Duodenal mucosa (tissue), 2 donors: ENCODE measurements at regions not wholly inside any gene's neighbourhood (a gene's known extent, or its start where the extent isn't known, plus 50 kb on each side); places are given as distances from the start of the nearest gene placed in this dataset.
"Not testable (repeated sequence)": the region's sequence is repeated elsewhere in the genome, so short reads cannot be mapped to it uniquely, and the experiment has no call there.

Experiments used
- H3K27ac ChIP-seq: one replicate; pipeline ENCODE4 v1.7.0; 2013; ENCODE audit warnings: low read depth, low read length
- H3K27me3 ChIP-seq, 2 donors: one replicate each; pipeline ENCODE4 v1.7.0; 2013; ENCODE audit warnings: low read length in 2 of 2, control low read depth in 1 of 2; ENCODE audit not compliant: insufficient read depth in 2 of 2, control insufficient read depth in 1 of 2
- H3K36me3 ChIP-seq, 2 donors: one replicate each; pipeline ENCODE4 v1.7.0; 2013; ENCODE audit warnings: low read length in 2 of 2, control low read depth in 1 of 2; ENCODE audit not compliant: insufficient read depth in 2 of 2, control insufficient read depth in 1 of 2
- H3K4me1 ChIP-seq, 2 donors: one replicate each; pipeline ENCODE4 v1.7.0; 2013; ENCODE audit warnings: low read length in 2 of 2, control low read depth in 1 of 2; ENCODE audit not compliant: insufficient read depth in 2 of 2, control insufficient read depth in 1 of 2
- H3K4me3 ChIP-seq, 2 donors: one replicate each; pipeline ENCODE4 v1.7.0; 2013; ENCODE audit warnings: low read length in 2 of 2, low read depth in 1 of 2
- H3K9ac ChIP-seq, 2 donors: one replicate each; pipeline ENCODE4 v1.7.0; 2013; ENCODE audit warnings: low read length in 2 of 2, low read depth in 1 of 2
- H3K9me3 ChIP-seq, 2 donors: one replicate each; pipeline ENCODE4 v1.7.0; 2013; ENCODE audit warnings: low read length in 2 of 2, control low read depth in 1 of 2; ENCODE audit not compliant: control insufficient read depth in 1 of 2

DNA sequence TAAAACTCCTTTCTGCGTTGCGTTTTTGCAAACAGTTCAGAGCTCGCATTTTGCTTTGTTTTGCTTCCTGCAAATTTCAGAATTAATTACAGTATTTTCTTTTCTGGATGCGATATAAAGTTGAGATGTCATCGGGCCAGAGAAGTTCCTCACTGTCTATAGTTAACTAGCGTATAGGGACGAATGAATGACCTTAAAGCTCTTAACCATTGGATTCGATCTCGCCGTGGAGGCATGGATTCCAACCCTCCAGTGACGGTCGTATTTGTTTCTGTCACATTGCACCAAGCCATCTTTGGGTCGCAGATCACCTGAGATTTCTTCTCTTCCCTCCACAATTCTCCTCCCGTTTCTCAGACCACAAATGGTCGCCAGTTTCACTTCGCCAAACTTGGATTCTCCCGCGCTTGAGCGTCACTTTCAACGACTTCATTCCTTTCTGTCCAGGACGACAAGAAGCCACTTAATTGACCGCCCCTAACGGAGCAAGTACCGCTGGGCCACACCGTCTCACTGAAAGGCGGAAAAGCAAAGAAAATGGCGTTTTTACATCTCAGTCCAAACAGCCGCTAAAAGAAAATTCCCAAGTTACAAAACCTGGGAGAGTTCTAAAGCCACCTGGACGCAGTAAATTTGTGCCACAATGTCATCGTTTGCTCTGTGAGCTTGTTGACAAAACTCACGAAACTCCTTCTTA lies 85.3 kb upstream of the ZNF184 start:
- Histone ChIP-seq H3K4me1 (no peaks in the 10 kb centered on the region), H3K4me3 (no peak overlapping the region), H3K9me3 (no peaks in the 10 kb centered on the region), H3K9ac (no peak overlapping the region), H3K27ac (no peak overlapping the region), H3K27me3 (peaks cover 40 to 47% of the 10 kb centered on the region in 2 donors), H3K36me3 (no peaks in the 10 kb centered on the region)

DNA sequence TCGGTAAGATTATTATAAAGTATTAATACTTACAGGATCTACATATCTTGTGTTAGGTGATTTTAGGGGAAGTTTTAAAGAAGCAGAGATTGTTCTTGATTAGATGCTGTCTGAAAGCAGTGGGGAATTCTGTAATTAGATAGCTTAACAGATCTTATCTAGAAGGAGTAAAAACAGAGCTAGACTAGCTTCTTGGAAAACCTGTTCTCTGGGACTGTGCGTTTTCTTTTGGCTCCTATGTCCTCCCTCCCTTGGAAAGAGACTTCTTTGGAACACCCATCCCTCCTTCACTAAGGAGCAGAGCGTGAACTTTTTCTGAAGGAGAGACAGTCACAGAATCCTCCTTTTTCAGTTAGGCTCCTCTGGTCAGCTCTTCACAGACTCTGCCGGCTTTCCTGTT lies 83.5 kb upstream of the ZNF184 start:
- peaks cover 43 to 49% of the 10 kb centered on the region in 2 donors for H3K27me3 ChIP-seq
- H3K4me3 ChIP-seq = no peak overlapping the region
- H3K4me1 ChIP-seq = no peaks in the 10 kb centered on the region
- no peaks in the 10 kb centered on the region for H3K36me3 ChIP-seq
- no peak overlapping the region for H3K27ac ChIP-seq
- no peak overlapping the region for H3K9ac ChIP-seq
- H3K9me3 ChIP-seq = no peaks in the 10 kb centered on the region

DNA sequence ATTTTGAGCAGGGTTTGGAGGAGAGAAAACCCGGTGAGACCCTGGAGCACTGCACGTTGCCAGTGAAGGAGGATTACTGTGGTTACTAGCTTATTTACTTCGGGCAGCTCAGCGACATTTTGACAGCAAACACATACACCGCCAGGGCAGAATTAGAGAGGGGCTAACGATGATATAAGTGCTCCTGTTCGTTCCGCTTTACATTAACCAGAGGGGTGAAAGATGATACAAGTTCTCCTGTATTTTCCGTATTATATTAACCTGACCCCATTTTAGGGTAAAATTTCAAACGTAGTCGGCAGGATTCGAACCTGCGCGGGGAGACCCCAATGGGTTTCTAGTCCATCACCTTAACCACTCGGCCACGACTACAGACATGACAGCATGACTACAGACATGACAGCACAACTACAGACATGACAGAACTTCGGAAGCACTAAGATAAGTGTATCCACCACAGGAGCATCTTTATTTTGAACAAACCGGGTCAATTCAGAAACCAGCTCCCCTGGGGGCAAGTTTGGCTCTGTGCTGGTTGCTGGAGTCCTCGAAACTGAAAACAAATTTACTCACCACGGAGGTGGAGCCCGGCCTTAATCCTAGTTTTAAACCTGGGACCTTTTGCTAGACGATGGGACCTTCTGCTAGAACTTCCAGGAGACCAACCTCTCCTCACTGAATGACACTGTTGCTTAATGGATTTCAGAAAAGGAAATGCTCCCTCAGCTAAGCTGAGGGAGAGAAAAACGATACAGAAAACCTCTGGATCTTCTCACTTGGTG lies 80.4 kb upstream of the ZNF184 start:
- peaks cover 26 to 33% of the 10 kb centered on the region in 2 donors for H3K27me3 ChIP-seq
- H3K27ac ChIP-seq = no peak overlapping the region
- no peak overlapping the region for H3K9ac ChIP-seq
- H3K4me1 ChIP-seq = no peaks in the 10 kb centered on the region
- no peaks in the 10 kb centered on the region for H3K9me3 ChIP-seq
- H3K4me3 ChIP-seq = no peak overlapping the region
- H3K36me3 ChIP-seq = no peaks in the 10 kb centered on the region

DNA sequence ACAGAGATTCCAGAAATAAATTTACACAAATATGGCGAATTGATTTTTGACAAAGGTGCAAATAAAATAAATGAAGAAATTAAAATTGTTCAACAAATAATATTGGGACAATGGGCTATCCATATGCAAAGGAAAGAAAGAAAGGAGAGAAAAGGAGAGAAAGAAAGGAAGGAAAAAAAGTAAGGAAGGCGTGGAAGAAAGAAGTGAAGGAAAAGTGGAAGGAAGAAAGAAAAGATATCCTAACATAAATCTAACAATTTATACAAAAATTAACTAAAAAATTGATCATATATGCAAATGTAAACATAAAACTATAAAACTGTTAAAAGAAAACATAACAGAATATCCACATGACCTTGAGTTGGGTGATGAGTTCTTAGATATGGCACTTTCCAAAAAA lies 78.7 kb upstream of the ZNF184 start:
- no peak overlapping the region for H3K9ac ChIP-seq
- no peak overlapping the region for H3K27ac ChIP-seq
- no peaks in the 10 kb centered on the region for H3K4me1 ChIP-seq
- no peaks in the 10 kb centered on the region for H3K36me3 ChIP-seq
- peaks cover 34 to 36% of the 10 kb centered on the region in 2 donors for H3K27me3 ChIP-seq
- H3K9me3 ChIP-seq = no peaks in the 10 kb centered on the region
- H3K4me3 ChIP-seq = no peak overlapping the region

DNA sequence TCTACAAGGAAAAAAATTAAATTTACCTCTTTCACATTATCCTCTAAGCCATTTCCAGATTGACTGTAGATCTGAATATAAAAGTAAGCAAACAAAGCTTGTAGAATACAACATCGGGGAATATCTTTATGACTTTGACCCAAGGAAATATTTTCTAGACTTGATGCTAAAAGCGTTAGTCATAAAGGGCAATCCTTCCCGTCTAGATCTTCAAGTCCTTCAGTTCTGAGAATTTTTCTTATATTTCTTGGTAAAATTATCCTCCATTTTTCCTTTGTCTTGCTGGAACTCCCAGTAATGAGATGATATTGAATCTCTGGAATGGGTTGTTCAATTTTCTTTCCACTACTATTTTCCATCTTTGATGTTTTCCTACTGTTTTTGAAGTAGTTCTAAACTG lies 77.8 kb upstream of the ZNF184 start:
- no peak overlapping the region for H3K4me3 ChIP-seq
- H3K9me3 ChIP-seq = no peaks in the 10 kb centered on the region
- H3K4me1 ChIP-seq = no peaks in the 10 kb centered on the region
- H3K36me3 ChIP-seq = no peaks in the 10 kb centered on the region
- no peak overlapping the region for H3K9ac ChIP-seq
- no peak overlapping the region for H3K27ac ChIP-seq
- H3K27me3 ChIP-seq = peaks cover 37 to 41% of the 10 kb centered on the region in 2 donors

DNA sequence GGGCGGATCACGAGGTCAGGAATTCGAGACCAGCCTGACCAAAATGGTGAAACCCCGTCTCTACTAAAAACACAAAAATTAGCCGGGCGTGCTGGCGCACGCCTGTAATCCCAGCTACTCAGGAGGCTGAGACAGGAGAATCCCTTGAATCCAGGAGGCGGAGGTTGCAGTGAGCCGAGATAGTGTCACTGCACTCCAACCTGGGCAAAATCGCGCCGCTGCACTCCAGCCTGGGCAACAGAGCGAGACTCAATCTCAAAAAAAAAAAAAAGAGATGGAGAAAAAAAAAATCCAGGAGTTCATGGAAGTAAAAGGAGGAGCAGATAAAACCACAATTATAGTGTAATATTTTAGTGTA lies 76.3 kb upstream of the ZNF184 start:
- H3K27me3 ChIP-seq = peaks cover 49 to 55% of the 10 kb centered on the region in 2 donors
- H3K9ac ChIP-seq, H3K36me3 ChIP-seq, H3K4me3 ChIP-seq, H3K9me3 ChIP-seq, H3K4me1 ChIP-seq, H3K27ac ChIP-seq: not testable (repeated sequence)

DNA sequence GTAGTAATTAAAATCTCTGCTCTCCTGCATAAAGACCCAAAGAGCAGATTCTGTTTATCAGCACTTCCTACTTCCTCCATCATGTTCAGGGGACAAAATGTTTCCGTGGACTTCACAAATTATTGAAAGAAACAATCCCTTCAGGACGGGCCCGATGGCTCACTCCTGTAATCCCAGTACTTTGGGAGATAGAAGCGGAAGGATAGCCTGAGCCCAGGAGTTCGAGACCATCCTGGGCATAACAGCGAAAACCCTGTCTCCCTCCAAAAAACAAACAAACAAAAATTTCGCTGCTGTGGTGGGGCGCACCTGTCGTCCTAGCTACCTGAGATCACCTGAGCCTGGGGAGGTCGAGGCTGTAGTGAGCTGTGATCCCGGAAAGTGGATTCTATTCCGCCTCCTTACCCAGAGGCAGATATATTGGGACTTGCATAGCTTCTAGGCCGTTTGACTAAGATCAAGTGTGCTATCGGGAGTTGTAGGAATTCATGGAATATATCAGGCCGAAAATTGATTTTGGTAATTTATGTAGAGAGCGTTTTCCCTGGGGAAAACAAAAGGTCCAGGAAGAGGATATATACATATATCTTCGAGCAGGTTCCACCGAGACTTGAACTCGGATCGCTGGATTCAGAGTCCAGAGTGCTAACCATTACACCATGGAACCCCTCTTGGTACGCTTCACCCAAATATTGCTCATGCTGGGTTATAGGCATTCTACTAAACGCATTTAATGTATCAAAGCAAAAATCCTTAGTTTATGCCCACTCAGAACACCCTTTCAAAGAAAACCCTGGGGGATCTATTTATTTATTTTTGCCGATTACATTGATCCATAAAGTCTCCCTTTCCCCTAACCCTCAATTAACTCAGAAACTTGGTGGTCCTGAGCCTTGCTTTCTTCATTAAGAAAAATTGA lies 74.5 kb upstream of the ZNF184 start:
- peaks cover 50 to 53% of the 10 kb centered on the region in 2 donors for H3K27me3 ChIP-seq

DNA sequence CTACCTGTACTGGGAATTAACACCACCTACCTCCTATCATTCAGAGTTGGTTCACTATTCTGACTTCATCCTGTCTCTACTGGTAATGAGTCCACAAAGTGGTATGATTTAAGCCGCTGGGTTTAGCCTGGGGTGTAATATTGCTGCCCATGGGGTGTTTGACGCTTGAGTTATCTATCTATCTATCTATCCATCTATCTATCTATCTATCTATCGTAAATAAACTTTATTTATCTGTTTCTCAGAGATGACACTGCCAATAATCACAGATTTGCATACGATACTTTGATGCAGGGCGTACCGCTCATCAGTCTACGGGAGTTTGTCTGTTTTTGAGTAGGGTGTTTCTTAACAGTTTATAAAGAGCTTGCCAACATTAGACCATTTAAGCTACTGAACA lies 73.6 kb upstream of the ZNF184 start:
- Histone ChIP-seq H3K27me3 (peaks cover 52 to 57% of the 10 kb centered on the region in 2 donors), H3K4me1 (no peaks in the 10 kb centered on the region), H3K27ac (no peak overlapping the region), H3K9ac (no peak overlapping the region), H3K36me3 (no peaks in the 10 kb centered on the region), H3K9me3 (no peaks in the 10 kb centered on the region), H3K4me3 (no peak overlapping the region)

More for the DNA sequence above, 74.5 kb upstream of the ZNF184 start:
- Histone ChIP-seq H3K27ac (no peak overlapping the region), H3K9me3 (no peaks in the 10 kb centered on the region), H3K4me3 (no peak overlapping the region), H3K36me3 (no peaks in the 10 kb centered on the region), H3K9ac (no peak overlapping the region), H3K4me1 (no peaks in the 10 kb centered on the region)

DNA sequence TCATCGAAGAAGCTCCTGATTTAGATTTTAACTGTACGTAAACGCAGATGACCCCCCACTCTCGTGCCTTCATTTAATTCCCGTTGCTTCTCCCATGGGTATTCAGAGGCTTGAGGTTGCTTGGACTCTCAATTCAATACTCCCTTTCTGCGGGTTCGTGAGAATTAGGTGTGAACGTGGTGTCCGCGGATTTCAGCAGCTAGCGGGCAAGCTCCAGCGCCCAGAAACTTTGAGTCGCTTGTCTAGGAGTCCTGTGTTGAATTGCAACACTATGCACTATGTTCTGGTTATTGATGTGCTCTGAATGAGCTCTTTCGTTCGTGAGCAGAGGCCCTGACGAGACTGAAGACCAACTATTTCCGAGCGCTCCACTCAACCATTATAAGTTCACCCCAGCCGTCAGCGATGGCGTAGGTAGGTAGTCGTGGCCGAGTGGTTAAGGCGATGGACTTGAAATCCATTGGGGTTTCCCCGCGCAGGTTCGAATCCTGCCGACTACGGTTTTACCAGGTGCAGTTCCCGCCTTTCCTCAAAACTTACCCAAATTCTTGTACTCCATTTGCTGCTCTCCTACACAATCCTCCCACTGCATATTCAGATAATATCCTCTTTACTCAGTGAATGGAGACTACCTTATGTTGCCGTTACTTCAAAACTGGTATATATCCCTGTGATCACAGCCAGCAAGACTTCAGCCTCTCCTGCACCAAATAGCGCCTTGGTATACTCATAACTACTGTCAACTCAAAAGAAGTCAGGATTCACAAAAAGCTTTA lies 72.6 kb upstream of the ZNF184 start:
- Histone ChIP-seq H3K27ac (no peak overlapping the region), H3K36me3 (no peaks in the 10 kb centered on the region), H3K4me1 (no peaks in the 10 kb centered on the region), H3K4me3 (no peak overlapping the region), H3K9me3 (no peaks in the 10 kb centered on the region), H3K9ac (no peak overlapping the region), H3K27me3 (peaks cover 52 to 57% of the 10 kb centered on the region in 2 donors)
